HCT116 (cell line): ENCODE measurements at regions not wholly inside any gene's neighbourhood (a gene's known extent, or its start where the extent isn't known, plus 50 kb on each side); places are given as distances from the start of the nearest gene placed in this dataset.

Source experiments
- ELF1 ChIP-seq: IDR thresholded peaks from 2 replicates; pipeline ENCODE4 v1.6.1; 2012; ENCODE audit warnings: low read depth, borderline replicate concordance
- JUND ChIP-seq: IDR thresholded peaks from 2 replicates; pipeline ENCODE4 v1.6.1; 2012
- POLR2A ChIP-seq: IDR thresholded peaks from 2 replicates; pipeline ENCODE4 v1.7.0; 2011; ENCODE audit warnings: borderline replicate concordance; ENCODE audit not compliant: insufficient read depth, insufficient read length; ENCODE audit errors: extremely low read depth
- ZNF274 ChIP-seq: fragments of 200-500 bp; sonication (Bioruptor generic); IDR thresholded peaks from 2 replicates; pipeline ENCODE4 v1.6.1; 2014; ENCODE audit warnings: mild to moderate bottlenecking, low read depth, low read length, inconsistent platforms
- TF ChIP-seq, protein P1 (sequence below), 3 experiments: fragments of 200-600 bp in 1 of 3; sonication (generic) in 1 of 3; IDR thresholded peaks in 2 of 3; conservative IDR thresholded peaks in 1 of 3; 2 replicates each; pipeline ENCODE4 v1.5.1; 2012 to 2017; ENCODE audit warnings: low read depth in 2 of 3, low read length in 2 of 3, antibody characterized with exemption in 1 of 3, borderline replicate concordance in 1 of 3, control low read depth in 1 of 3, mild to moderate bottlenecking in 1 of 3, mixed read lengths in 1 of 3, mixed run types in 1 of 3, moderate library complexity in 1 of 3; ENCODE audit not compliant: insufficient read depth in 1 of 3

DNA sequence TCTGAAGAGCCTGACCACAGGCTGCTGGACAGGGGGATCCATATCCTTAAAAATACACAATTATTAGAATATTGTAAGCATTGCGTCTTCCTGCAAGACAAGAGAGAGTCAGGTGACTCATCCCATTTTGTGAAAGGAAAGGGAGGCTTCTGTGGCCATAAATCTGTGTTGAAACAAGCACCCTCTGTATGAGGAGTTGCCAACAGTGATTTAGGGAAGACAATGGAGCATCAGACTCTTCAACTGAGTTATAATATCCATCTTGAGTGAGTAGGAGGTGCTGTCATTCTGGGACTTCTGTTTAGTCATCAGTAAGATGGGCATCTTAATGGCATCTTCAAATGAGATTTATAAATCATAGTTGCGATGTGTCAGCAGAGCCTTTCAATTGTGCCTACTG is 554.5 kb downstream of the AACS start:
- no peak for TF ChIP-seq ELF1
- TF ChIP-seq ZNF274 = no peak
- TF ChIP-seq JUND = no peak
- no peak for TF ChIP-seq POLR2A
- TF ChIP-seq, protein P1, sequence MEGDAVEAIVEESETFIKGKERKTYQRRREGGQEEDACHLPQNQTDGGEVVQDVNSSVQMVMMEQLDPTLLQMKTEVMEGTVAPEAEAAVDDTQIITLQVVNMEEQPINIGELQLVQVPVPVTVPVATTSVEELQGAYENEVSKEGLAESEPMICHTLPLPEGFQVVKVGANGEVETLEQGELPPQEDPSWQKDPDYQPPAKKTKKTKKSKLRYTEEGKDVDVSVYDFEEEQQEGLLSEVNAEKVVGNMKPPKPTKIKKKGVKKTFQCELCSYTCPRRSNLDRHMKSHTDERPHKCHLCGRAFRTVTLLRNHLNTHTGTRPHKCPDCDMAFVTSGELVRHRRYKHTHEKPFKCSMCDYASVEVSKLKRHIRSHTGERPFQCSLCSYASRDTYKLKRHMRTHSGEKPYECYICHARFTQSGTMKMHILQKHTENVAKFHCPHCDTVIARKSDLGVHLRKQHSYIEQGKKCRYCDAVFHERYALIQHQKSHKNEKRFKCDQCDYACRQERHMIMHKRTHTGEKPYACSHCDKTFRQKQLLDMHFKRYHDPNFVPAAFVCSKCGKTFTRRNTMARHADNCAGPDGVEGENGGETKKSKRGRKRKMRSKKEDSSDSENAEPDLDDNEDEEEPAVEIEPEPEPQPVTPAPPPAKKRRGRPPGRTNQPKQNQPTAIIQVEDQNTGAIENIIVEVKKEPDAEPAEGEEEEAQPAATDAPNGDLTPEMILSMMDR (IDR thresholded peaks at IDR 0.05 in 2 of 3, conservative IDR thresholded peaks at IDR 0.05 in 1 of 3; ENCODE audit: borderline replicate concordance in 1 of 3, insufficient read depth in 1 of 3, low read depth in 2 of 3, low read length in 2 of 3) = no peak
